K562 (cell line): ENCODE measurements at regions not wholly inside any gene's neighbourhood (a gene's known extent, or its start where the extent isn't known, plus 50 kb on each side); places are given as distances from the start of the nearest gene placed in this dataset.

Experiments
- ATAC-seq: fragments of 200-7000 bp; cut with Tn5 transposase; 3 replicates; pipeline ENCODE4 v1.9.1; 2020; ENCODE audit warnings: moderate library complexity
- BruUV-seq: library from RNA; stranded (reverse); fragments of 400-500 nt; replicated peaks from 2 replicates; lab custom pipeline; 2021; lab: Mats Ljungman, UMichigan
- CTCF ChIA-PET: fragments of 300-600 bp; formaldehyde crosslinking; extraction: SDS; loops from one replicate; lab custom pipeline; 2021; ENCODE audit warnings: low intra/inter-chr PET ratio; lab: Yijun Ruan, JAX
- POLR2A ChIA-PET: fragments of 300-600, 350-650 bp; sonication (Branson Sonifier 250); formaldehyde crosslinking; extraction: SDS; loops from one replicate; lab custom pipeline; 2021; ENCODE audit warnings: antibody characterized with exemption, inconsistent platforms; lab: Yijun Ruan, JAX
- DNase-seq, 4 experiments: peaks; one replicate each; pipeline versions ENCODE4 v3.0.0 to v3.0.0-alpha.2; 2011 to 2018; ENCODE audit warnings: low spot score in 3 of 4, mixed read lengths in 3 of 4; ENCODE audit errors: extremely low read depth in 1 of 4
- FAIRE-seq: peaks from 2 replicates; lab custom pipeline; 2011; peaks lifted over from hg19 to GRCh38; lab: Jason Lieb, UNC
- H2AFZ ChIP-seq: 2 replicates; pipeline ENCODE4 v1.6.0; 2011; ENCODE audit warnings: low read depth, low read length, control low read depth, inconsistent platforms
- H3K27ac ChIP-seq: fragments of 200-600 bp; 3 replicates; pipeline ENCODE4 v1.8.0; 2011; ENCODE audit warnings: low read depth, mild to moderate bottlenecking, control low read depth, inconsistent platforms, low read length, moderate library complexity, mixed read lengths; ENCODE audit errors: extremely low read depth
- H3K27me3 ChIP-seq, 2 experiments: fragments of 300-600 bp in 1 of 2; 2 replicates in 1 of 2; 3 replicates in 1 of 2; pipeline versions ENCODE4 v1.6.0 to v1.8.0; 2011; ENCODE audit warnings: inconsistent platforms in 2 of 2, low read length in 2 of 2, mild to moderate bottlenecking in 1 of 2, mixed read lengths in 1 of 2, moderate library complexity in 1 of 2; ENCODE audit not compliant: control insufficient read depth in 2 of 2, insufficient read depth in 2 of 2
- H3K36me3 ChIP-seq: fragments of 300-600 bp; 3 replicates; pipeline ENCODE4 v1.8.0; 2011; ENCODE audit warnings: mild to moderate bottlenecking, low read length, inconsistent platforms; ENCODE audit not compliant: control insufficient read depth, insufficient read depth
- H3K4me1 ChIP-seq, 2 experiments: fragments of 200-600 bp in 1 of 2; replicated peaks in 1 of 2; 2 replicates in 1 of 2; 3 replicates in 1 of 2; pipeline versions ENCODE4 v1.5.1 to v1.8.0; 2011; ENCODE audit warnings: inconsistent platforms in 2 of 2, low read length in 2 of 2, mild to moderate bottlenecking in 1 of 2, mixed read lengths in 1 of 2, moderate library complexity in 1 of 2; ENCODE audit not compliant: control insufficient read depth in 2 of 2, insufficient read depth in 2 of 2
- H3K4me2 ChIP-seq: 2 replicates; pipeline ENCODE4 v1.6.1; 2011; ENCODE audit warnings: low read length, control low read depth, inconsistent platforms, mixed read lengths; ENCODE audit not compliant: insufficient read depth
- H3K4me3 ChIP-seq: fragments of 200-600 bp; sonication (generic), shearing (Covaris generic); 2 replicates; pipeline ENCODE4 v1.5.1; 2016; ENCODE audit warnings: control low read depth, inconsistent platforms
- H3K79me2 ChIP-seq: fragments of 200-600 bp; 3 replicates; pipeline ENCODE4 v1.8.0; 2011; ENCODE audit warnings: low read length, inconsistent platforms; ENCODE audit not compliant: control insufficient read depth, insufficient read depth
- H3K9ac ChIP-seq, 2 experiments: 2 replicates each; pipeline versions ENCODE4 v1.6.0 to v1.6.1; 2011; ENCODE audit warnings: low read depth in 2 of 2, low read length in 2 of 2, control low read depth in 1 of 2, inconsistent platforms in 1 of 2, mild to moderate bottlenecking in 1 of 2, mixed read lengths in 1 of 2; ENCODE audit not compliant: insufficient read depth in 1 of 2
- H3K9me1 ChIP-seq: one replicate; pipeline ENCODE4 v1.6.0; 2011; ENCODE audit warnings: inconsistent platforms, mild to moderate bottlenecking, low read length, moderate library complexity; ENCODE audit not compliant: control insufficient read depth, insufficient read depth
- H3K9me3 ChIP-seq: replicated peaks from 2 replicates; pipeline ENCODE4 v1.5.1; 2011; ENCODE audit warnings: low read depth, low read length, inconsistent platforms; ENCODE audit not compliant: control insufficient read depth, insufficient read depth
- H4K20me1 ChIP-seq: replicated peaks from 2 replicates; pipeline ENCODE4 v1.6.1; 2011; ENCODE audit warnings: low read length, inconsistent platforms, mixed read lengths; ENCODE audit not compliant: control insufficient read depth, insufficient read depth
- FOXK2 ChIP-seq, 2 experiments: fragments of 450-650 bp; IDR thresholded peaks in 1 of 2; conservative IDR thresholded peaks in 1 of 2; 2 replicates each; pipeline ENCODE4 v1.6.1; 2016; ENCODE audit warnings: low read depth in 2 of 2, mild to moderate bottlenecking in 1 of 2
- MYNN ChIP-seq, 2 experiments: sonication (generic); formaldehyde crosslinking in 1 of 2; IDR thresholded peaks; 2 replicates each; pipeline versions ENCODE4 v1.5.0 to v1.6.1; 2016 to 2020; ENCODE audit warnings: antibody characterized with exemption in 1 of 2, missing genetic modification reagents in 1 of 2
- OTX1 ChIP-seq: fragments of 450-650 bp; formaldehyde crosslinking; IDR thresholded peaks from 2 replicates; pipeline ENCODE4 v1.4.0; 2022; ENCODE audit warnings: mild to moderate bottlenecking
- SIRT6 ChIP-seq: IDR thresholded peaks from one replicate; pipeline ENCODE4 v1.6.1; 2012; ENCODE audit warnings: low read depth, mild to moderate bottlenecking, control low read depth, inconsistent platforms, low read length, moderate library complexity
- ZNF24 ChIP-seq: fragments of 450-650 bp; IDR thresholded peaks from 2 replicates; pipeline ENCODE4 v1.6.1; 2016
- ZNF639 ChIP-seq, 2 experiments: fragments of 200-800 bp in 1 of 2; sonication (Bioruptor generic) in 1 of 2; sonication (generic) in 1 of 2; formaldehyde crosslinking in 1 of 2; IDR thresholded peaks in 1 of 2; conservative IDR thresholded peaks in 1 of 2; 2 replicates each; pipeline versions ENCODE4 v1.5.0 to v1.6.1; 2016 to 2020; ENCODE audit warnings: missing compliant biosample characterization in 1 of 2, missing genetic modification characterization in 1 of 2, missing genetic modification reagents in 1 of 2
- ZNF764 ChIP-seq: fragments of 250-450 bp; sonication (Bioruptor Pico); IDR thresholded peaks from 2 replicates; pipeline ENCODE4 v1.4.0; 2020; ENCODE audit warnings: low read depth, mild to moderate bottlenecking, moderate library complexity
- WGBS: fragments of 100-300 bp; shearing (Covaris generic); methylation state at CpG from one replicate; pipeline ENCODE4 v1.1.6; 2016; ENCODE audit warnings: low coverage, mixed read lengths; ENCODE audit not compliant: insufficient coverage; ENCODE audit errors: missing lambda C conversion rate; 5-methylcytosine and 5-hydroxymethylcytosine counted together
- in situ Hi-C: fragments of 300-500 bp; cut with MboI; formaldehyde crosslinking; loops from 4 replicates; pipeline ENCODE4 v1.15.0; 2018; ENCODE audit warnings: inconsistent platforms, mixed read lengths
- intact Hi-C: fragments of 100-400 bp; cut with micrococcal nuclease; formaldehyde crosslinking; loops from 2 replicates; pipeline ENCODE4 v1.14.2; 2022

- TF ChIP-seq ZNF639 (CRISPR knock-in tag; conservative IDR thresholded peaks at IDR 0.05 in 1 of 2, IDR thresholded peaks at IDR 0.05 in 1 of 2) (no peak), ZNF764 (CRISPR knock-in tag) (no peak), FOXK2 (conservative IDR thresholded peaks at IDR 0.05 in 1 of 2, IDR thresholded peaks at IDR 0.05 in 1 of 2; ENCODE audit: low read depth in 2 of 2) (no peak), ZNF24 (no peak), MYNN (IDR thresholded peaks at IDR 0.05) (no peak), MYNN (CRISPR knock-in tag; IDR thresholded peaks at IDR 0.05) (no peak)
Measured at GRCh38 chr16:31704138-31704537, 169.5 kb upstream of the ZNF267 start (continued).

GRCh38 chr16:31705371-31705770 is 168.2 kb upstream of the ZNF267 start:
- CTCF ChIA-PET: no interaction called here
- DNase-seq (no peak), FAIRE-seq (no peak), ATAC-seq (no peak)
- Histone ChIP-seq H4K20me1 (no peaks in the 10 kb centered on the region; the same call in 1 of the 2 replicates), H3K4me1 (peaks cover 5 to 8% of the 10 kb centered on the region in 2 experiments; a peak in 3 of 5 replicates), H3K9ac (no peak overlapping the region), H3K27ac (no peak overlapping the region), H3K9me3 (no peaks in the 10 kb centered on the region), H2AFZ (no peak overlapping the region), H3K27me3 (no peaks in the 10 kb centered on the region), H3K4me2 (no peak overlapping the region), H3K4me3 (no peak overlapping the region), H3K9me1 (peaks cover 4% of the 10 kb centered on the region), H3K36me3 (peaks cover 72% of the 10 kb centered on the region; the same call in 2 of the 3 replicates), H3K79me2 (peaks cover 22% of the 10 kb centered on the region)
- BruUV-seq: no TSS peak
- POLR2A ChIA-PET: interaction anchor here (1.1 to 1.4 kb wide), 2 partner anchors 8 to 9 kb away, joined by 3 to 4 read pairs; a partner anchor contains a TSS
- WGBS: 95% methylated on average over 5 of the region's 5 CpGs
- TF ChIP-seq OTX1 (no peak), SIRT6 (no peak)
- in situ Hi-C loops: no loop called here
- intact Hi-C loops: no loop called here
